ENCODE measurements at regions not wholly inside any gene's neighbourhood (a gene's known extent, or its start where the extent isn't known, plus 50 kb on each side); places are given as distances from the start of the nearest gene placed in this dataset.
A peak's percentile ranks its signal among the peaks of the same experiment; 100 is the strongest.

GRCh38 chr2:226581004-226581403 lies 218.6 kb downstream of the IRS1 start (continued):
- TF ChIP-seq ZNF512B (CRISPR knock-in tag; IDR thresholded peaks at IDR 0.05; ENCODE audit: borderline replicate concordance), result no peak
- TF ChIP-seq TFAP4 (IDR thresholded peaks at IDR 0.05; ENCODE audit: borderline replicate concordance, low read depth), result no peak
- no peak for TF ChIP-seq ZNF484 (CRISPR knock-in tag; IDR thresholded peaks at IDR 0.05; ENCODE audit: borderline replicate concordance, low read depth)
- no peak for TF ChIP-seq RORA (CRISPR knock-in tag; IDR thresholded peaks at IDR 0.05)
- TF ChIP-seq DBP (CRISPR knock-in tag; IDR thresholded peaks at IDR 0.05; ENCODE audit: not compliant biosample characterization), result no peak
- TF ChIP-seq ZNF414 (CRISPR knock-in tag; IDR thresholded peaks at IDR 0.05), result no peak
- no peak for TF ChIP-seq PBX2 (CRISPR knock-in tag; IDR thresholded peaks at IDR 0.05)
- no peak for TF ChIP-seq ZNF101 (CRISPR knock-in tag; IDR thresholded peaks at IDR 0.05; ENCODE audit: borderline replicate concordance, low read depth)
- TF ChIP-seq AFF4 (CRISPR knock-in tag; IDR thresholded peaks at IDR 0.05), result no peak
- TF ChIP-seq ZBTB14 (CRISPR knock-in tag; IDR thresholded peaks at IDR 0.05), result no peak
- peak; percentile 63; the same call in 1 of the 2 replicates for TF ChIP-seq KAT8 (CRISPR knock-in tag; IDR thresholded peaks at IDR 0.05)
- TF ChIP-seq JUNB (CRISPR knock-in tag; IDR thresholded peaks at IDR 0.05; ENCODE audit: borderline replicate concordance), result no peak
- TF ChIP-seq ARNT (IDR thresholded peaks at IDR 0.05), result no peak
